T-helper 9 cell (primary cell): ENCODE measurements at regions not wholly inside any gene's neighbourhood (a gene's known extent, or its start where the extent isn't known, plus 50 kb on each side); places are given as distances from the start of the nearest gene placed in this dataset.
"Not testable (repeated sequence)": the region's sequence is repeated elsewhere in the genome, so short reads cannot be mapped to it uniquely, and the experiment has no call there.

Source experiments
- DNase-seq: peaks from one replicate; pipeline ENCODE4 v3.0.0-alpha.2; 2020

DNA sequence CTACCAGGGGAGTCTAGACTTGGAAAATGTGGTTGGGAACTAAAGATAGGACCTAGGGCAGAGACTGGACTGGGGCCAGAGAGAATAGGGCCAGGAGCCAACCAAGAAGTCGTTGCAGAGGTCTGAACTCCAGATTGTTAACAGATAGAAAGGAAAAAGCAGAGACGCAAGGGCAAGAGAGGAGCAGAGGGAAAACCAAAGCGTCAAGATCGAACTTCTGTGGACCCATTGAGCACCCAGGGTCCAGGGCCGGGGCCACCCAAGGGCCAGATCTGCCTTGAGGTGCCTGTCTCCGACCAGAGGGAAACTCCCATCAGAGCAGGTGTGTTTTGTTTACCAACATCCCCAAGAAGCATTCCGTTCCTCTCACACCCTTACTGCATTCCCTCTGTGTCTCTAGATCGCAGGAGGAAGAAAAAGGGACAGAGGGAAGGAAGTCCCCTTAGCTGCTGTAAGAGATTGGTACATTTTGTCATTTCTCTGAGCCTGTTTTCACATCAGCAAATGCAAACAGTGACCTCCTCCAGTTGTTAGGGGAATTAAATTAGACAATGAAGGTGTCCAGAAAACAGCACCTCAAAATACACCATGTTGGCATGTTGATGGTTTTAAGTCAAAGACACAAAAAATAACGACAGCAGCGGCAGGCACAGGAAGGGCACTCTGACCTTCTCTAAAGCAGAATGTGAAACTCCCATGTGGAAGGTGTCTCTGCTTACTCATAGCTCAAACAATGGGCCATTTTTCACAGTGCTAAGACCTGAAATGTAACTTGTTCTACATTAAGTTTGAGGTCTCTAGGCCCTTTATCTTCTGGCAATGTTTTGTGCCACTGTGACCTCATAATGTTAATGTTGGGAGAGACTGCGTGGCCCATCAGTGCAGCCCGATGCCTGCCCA, 105.8 kb upstream of the RAB4A start:
- DNase-seq = no peak

DNA sequence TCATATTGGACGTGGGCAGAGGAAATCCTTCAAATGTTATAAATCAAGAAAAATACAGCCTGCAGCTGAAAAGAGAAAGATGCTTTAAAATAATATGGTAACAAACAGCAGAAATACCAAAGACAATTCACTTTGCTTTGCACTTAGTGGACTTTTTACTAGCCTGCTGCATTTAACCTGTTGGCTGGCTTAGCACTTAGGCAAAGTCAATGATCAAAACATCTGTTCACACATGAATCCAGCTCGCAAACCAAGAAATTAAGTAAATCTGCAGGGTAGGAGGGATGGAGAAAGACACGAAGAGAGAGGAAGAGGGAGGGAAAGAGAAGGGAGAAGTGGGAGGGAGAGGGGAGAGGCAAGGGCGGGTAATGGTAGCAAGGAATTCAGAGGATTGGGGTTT, 103.6 kb upstream of the RAB4A start:
- no peak for DNase-seq

DNA sequence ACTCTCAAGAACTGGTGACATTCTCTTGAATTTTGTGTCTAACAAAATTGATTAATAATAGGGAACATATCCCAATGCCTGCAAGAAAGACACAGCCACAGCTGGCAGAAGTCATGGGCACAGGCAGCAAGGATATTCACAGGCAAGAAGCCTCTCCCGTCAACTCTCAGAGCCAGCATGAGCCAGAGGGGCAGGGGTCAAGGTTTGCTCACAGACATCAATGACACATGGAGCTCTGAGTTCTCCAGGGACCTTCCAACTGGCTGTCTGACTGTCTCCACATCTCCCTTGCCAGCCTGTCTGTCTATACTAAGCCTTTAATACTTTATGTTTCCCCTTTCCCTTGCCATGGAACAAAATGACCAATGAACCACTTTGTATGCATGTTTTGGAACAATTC, 101.5 kb upstream of the RAB4A start:
- DNase-seq = no peak

DNA sequence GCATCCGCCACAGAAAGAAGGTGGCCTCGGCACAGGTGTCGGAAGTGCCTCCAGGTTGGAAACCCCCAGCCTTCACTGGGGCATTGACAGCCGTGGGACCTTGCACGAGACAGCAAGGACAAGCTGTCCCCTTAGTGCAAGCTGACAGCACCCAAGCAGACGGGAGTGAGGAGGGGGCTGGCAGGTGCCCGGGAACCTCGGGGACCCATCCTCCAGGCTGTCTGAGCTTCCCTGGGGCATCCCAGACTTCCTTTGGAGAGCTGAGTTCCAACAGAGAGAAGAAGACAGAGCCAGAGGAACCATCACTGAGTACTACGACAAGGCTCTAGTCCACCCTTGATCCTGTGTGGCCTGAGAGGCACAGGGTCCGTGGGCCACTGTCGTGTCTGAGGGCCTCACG, 100.6 kb upstream of the RAB4A start:
- DNase-seq = no peak

DNA sequence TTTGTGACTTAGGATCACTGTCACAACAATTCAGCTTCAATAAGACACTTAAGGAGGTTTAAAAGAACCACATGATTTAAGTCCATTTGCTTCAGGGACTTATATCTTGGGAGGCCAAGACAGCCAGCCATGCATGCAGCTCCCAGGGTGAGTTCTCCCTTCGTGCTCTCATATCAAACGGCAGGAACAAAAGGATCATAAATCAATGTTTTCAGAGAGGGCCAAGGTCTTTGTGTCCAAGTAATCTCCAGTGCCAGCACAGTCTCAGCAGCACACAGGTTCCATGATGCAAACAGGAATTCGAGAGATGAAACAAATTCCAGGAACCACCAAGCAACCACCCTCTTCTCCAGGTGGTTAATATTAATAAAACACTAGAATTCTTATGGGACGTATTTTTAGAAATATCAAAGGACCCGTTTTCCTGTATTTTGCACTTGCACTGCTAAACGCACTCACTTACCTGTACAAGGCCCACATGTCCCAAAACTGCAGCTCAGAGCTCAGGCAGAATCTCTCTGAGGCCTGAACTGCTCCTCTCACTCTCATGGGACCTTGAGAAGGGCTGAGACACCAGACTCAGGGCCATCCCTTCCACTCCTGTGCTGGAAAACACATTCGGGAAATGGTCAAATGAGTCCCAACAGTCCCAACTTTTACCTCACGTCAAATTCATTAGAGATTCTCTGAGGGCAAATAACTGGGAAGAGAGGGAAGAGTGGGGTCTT, 100.0 kb upstream of the RAB4A start:
- DNase-seq = no peak

DNA sequence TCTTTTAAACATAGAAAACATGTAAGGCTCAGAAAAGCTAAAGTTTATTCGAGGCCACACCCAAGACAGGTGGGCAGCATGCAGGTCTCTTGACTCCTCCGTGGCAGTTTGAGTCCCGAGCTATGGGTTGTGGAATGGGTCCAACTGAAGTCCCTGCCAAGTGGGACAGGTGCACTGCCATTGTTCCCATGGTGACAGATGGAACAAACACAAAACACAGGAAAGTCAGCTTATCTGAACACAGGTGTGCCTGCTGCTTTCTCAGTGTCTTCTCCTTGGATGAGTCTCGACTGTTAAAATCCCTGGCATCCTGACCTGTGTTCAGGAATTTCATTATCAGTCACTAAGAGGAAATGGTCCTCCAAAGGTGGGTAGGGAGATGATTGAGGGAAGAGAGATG, 99.0 kb upstream of the RAB4A start:
- DNase-seq = no peak

DNA sequence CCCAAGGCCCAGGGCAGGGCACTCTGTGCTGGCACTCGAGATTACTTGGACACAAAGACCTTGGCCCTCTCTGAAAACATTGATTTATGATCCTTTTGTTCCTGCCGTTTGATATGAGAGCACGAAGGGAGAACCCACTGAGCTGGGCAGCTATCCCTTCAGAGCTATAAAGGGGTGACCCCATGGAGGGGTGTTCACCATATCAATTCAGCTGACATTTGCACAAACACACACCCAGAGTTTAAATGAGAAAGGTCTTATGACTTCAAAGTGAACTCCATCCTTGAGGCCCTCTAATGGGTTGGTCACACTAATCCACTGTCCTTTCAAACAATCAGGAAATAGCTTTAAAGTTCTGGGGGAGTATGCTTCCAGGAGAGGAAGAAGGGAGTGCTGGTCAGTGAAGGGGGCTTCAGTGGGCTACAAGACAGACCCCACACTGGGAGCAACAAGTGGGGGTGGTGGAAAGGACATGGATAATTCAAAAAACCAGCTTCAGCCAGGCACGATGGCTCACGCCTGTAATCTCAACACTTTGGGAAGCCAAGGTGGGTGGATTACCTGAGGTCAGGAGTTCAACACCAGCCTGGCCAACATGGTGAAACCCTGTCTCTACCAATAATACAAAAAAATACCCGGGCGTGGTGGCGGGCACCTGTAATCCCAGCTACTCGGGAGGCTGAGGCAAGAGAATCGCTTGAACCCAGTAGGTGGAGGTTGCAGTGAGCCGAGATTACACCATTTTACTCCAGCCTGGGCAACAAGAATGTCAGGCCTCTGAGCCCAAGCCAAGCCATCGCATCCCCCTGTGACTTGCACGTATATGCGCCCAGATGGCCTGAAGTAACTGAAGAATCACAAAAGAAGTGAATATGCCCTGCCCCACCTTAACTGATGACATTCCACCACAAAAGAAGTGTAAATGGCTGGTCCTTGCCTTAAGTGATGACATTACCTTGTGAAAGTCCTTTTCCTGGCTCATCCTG, 97.1 kb upstream of the RAB4A start:
- not testable (repeated sequence) for DNase-seq

DNA sequence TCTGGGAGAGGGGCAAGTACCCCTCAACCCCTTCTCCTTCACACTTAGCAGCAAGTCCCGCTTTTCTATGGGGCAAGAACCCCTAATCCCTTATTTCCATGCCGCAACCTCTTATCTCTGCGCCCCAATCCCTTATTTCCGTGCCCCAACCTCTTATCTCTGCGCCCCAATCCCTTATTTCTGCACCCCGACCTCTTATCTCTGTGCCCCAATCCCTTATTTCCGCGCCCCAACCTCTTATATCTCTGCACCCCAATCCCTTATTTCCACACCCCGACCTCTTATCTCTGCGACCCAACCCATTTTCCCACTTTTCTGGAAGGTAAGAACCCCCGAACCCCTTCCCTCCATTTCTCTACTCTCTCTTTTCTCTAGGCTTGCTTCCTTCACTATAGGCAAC, 95.6 kb upstream of the RAB4A start:
- DNase-seq = not testable (repeated sequence)

DNA sequence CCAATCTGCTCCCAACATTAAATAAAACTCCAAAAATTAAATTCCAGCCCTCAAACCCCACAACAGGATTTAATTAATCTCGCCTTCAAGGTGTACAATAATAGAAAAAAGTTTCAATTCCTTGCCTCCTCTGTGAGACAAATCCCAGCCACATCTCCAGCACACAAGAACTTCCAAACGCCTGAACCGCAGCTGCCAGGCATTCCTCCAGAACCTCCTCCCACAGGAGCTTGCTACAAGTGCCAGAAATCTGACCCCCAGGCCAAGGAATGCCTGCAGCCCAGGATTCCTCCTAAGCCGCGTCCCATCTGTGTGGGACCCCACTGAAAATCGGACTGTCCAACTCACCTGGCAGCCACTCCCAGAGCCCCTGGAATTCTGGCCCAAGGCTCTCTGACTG, 94.5 kb upstream of the RAB4A start:
- not testable (repeated sequence) for DNase-seq

DNA sequence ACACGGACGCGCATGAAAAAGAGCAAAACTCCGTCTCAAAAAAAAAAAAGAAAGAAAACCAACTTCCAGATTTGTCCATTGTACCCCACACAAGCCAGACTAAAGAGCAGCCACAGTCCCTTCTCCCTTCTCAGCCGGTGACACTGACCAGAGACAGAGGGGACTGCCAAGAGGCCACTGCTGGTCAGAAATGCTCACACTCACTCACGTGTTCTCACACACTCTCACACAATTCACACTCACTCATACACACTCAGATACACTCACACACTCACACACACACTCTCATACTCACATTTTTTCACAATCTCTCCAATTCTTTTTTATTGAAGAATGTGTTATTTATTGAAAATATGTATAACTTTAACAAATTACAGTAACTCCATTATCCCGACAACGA, 90.8 kb upstream of the RAB4A start:
- DNase-seq = no peak

DNA sequence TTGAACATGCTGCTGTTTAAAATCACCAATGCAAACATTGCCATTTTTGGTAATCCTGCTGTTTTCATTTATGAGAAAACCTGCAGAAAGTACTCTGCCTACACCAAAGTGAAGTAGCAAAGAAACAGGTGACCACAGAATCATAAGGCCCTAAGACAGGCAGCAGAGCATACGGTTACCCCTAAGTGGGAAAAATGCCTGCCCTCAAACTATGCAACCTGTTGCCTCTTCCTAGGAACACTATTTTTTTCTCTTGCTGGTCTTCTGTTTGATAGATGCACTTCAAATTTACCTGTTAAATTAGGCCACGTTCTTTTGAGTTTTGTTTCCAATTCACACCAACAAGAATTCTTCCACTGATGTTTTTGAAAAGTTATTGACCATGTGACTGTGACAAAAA, 89.5 kb upstream of the RAB4A start:
- no peak for DNase-seq

DNA sequence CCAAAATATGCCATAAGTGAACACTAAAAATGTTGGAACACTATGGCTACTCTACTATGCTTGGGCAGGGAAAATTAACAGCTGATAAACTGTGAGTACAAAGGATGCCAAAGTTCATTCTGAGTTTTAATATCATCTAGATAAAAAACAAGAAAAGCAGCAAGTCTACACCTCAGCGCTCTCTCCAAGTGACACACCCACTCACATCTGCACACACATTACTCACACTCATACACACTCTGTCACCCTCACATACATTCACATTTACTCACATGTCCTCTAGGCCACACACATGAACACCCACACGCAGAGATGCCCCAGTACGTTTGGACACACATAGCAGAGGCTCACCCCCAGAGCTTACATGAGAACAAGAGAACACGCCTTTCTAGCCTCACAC, 87.3 kb upstream of the RAB4A start:
- no peak for DNase-seq

DNA sequence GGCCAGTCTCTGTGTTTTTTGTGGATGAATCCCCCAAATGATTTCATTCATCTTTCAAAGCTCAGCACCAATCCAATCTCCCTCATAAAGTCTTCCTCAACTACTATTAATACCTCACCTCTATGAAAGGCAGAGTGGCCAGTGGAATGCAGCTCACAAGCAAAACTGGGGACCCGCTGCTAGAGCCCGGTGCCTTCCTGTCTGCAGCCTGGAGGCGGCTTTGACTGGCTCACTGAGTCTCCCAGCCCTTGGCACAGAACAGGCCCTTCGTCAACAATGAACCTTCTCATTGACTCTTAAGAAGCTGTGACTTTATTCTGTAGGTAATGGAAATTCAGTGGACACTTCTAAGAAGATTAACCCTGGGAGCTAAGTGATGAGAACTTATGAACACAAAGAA, 86.8 kb upstream of the RAB4A start:
- no peak for DNase-seq

DNA sequence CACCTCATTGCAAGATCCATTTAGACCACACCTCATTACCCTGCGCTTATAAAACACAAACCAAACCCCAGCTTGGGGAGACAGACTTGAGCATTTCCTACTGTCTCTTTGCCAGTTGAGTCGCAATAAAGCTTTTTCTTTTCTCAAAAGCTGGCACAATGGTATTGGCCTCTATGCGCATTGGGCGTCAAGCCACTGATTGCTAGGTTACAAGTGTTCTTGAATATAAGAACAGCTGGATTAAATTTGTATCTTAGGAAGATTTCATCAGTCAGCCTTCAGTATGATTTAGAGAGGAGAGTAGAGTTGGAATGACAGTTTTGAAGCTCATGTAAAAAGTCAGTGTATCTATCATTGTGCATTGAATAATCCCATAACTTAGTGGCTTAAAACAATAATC, 84.9 kb upstream of the RAB4A start:
- DNase-seq = no peak

DNA sequence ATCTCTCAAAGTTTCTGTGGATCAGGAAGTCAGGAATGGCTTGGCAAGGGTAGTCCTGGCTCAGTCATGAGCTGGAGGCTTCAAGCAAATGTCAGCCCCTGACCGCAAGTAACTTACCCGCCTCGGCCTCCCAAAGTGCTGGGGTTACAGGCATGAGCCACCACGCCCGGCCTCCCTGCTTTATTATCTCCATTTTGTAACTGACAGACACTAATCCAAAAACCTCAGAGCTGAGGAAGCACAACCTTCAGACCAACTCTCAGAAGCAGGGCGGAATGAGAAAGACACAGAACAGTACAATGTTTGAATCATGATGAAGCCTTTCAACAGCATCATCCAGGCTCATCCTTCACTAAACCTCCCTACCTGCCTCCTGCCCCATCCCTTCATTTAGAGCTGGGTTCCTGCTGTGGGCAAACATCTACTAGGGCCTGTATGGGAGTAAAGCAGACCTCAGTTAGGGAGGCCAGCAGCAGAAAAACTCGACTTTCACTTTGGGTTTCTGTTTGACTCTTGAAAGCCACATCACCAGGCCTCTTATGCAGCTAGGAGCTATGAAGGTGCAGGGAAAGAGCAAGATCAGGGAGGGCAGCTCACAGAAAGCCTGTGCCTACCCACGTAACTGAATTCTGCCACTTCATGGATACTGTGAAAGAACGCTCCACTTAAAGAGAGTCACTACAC, 84.4 kb upstream of the RAB4A start:
- DNase-seq = no peak

DNA sequence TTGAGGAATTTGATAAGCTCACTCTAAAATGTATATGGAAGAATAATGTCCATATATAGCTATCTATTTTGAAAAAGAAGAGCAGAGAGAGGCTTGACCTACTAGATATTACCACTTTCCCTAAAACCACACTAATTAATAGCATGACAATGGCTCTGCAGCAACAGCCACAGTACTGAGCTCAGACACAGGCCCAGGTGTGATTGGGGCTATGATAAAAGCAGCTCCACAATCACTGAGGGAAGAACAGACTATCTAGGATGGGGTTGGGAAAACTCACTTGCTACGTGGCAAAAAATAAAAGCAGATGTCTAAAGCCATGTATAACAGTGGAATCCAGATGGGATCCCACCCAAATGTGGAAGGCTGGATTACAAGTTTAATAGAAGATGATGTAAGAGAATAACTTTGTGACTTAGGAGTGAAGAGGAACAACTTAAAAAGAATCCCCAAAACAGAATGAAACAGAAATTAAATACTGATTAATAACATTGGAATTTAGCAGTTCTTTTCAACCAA, 80.8 kb upstream of the RAB4A start:
- no peak for DNase-seq

DNA sequence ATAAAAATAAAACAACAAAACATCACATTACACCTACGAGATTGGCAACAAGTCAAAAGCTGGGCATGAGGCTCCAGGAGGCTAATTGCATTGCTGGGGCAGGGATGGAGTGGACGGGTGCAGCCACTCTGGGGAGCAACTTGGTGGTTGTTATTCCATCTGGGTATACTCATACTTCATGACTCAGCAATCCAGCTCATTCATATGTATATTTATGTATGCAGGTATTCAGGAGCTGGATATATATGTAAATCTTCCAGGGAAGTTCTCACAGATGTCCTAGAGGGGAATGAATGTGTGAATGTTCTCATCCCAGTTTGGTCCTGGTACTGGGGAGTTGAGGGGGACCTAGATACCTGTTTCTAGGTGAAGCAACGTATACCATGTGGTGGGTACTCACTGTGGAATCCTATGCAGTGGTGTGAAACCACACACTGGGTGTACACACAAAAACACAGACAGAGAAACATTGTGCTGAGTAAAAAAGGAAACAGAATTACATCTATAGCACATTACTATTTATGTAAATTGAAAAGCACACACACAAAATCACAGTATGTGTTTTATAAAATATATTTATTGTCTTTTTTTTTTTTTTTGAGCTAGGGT, 79.7 kb upstream of the RAB4A start:
- no peak for DNase-seq

DNA sequence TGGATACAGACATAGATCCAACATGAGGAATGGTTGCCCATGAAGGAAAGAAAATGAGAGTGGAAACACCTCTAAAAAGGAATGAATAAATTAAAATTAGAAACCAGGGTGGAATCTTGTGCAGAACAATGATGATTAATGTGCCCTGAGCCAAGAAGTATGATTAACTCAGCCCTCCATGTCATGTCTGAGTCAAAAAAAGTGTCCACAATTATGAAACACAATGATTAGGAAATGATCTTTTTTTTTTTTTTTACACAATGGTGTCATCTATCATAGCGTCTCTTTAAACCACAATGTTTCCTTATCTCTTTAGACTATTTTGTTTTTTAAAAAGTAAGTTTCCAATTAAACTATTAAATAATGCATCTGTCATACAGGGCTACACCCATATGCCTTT, 78.9 kb upstream of the RAB4A start:
- DNase-seq = no peak

DNA sequence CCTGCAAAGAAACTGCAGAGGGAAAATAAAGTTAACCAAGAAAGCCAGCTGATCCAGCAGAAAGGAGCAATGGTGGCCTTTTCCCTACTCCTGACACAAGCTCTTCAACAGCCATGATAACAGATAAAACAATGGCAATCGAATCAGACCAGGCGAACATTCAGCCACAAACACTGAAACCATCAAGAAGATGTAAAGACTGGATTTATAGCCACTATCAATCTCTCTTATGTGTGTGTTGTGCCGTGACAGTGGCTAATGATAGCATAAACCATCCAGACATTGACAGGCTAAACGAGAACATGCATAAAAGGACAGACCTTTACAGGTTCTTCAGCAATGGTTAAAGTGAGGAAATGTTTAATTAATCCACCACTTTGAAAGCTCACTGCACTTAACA, 78.1 kb upstream of the RAB4A start:
- DNase-seq = no peak

DNA sequence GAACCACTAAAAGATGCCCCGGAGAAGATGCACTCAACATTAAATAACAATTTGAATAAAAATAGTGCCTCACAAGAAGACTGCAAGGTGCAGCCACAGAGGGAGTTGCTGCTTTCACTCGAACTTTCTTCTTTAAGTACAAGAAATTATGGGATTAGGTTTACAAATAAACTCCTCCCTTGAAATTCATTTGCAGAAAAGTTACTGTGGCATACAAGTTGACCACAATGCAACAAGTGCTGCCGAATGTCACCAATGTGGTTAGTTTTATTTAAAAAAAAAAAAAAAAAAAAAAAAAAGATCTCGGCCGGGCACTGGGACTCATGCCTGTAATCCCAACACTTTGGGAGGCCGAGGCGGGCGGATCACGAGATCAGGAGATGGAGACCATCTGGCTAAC, 76.8 kb upstream of the RAB4A start:
- DNase-seq = no peak

DNA sequence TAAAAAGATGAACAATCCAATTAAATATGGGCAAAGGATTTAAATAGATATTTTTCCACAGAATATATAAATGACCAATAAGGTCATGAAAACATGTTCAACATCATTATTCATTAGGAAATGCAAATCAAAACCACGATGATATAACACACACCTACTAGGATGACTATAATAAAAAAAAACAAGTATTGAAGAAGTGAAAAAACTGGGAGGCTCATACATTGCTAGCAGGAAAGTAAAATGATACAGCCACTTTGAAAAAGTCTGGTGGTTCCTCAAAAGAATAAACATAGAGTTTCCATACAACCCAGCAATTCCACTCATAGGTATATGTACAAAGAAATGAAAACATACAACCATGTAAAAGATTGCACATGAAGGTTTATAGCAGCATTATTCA, 75.7 kb upstream of the RAB4A start:
- no peak for DNase-seq
